Stimulated activated CD8-positive, alpha-beta memory T cell treated with anti-CD3 and anti-CD28 coated beads, Interleukin-7, amount 100 ng/mL, for 48 hours (primary cell): ENCODE measurements at regions not wholly inside any gene's neighbourhood (a gene's known extent, or its start where the extent isn't known, plus 50 kb on each side); places are given as distances from the start of the nearest gene placed in this dataset.
"Not testable (repeated sequence)": the region's sequence is repeated elsewhere in the genome, so short reads cannot be mapped to it uniquely, and the experiment has no call there.

Experiments used
- DNase-seq, 2 donors: peaks; one replicate each; pipeline ENCODE4 v3.0.0-alpha.2; 2020; ENCODE audit warnings: low read depth in 1 of 2; ENCODE audit errors: extremely low read depth in 1 of 2

DNA sequence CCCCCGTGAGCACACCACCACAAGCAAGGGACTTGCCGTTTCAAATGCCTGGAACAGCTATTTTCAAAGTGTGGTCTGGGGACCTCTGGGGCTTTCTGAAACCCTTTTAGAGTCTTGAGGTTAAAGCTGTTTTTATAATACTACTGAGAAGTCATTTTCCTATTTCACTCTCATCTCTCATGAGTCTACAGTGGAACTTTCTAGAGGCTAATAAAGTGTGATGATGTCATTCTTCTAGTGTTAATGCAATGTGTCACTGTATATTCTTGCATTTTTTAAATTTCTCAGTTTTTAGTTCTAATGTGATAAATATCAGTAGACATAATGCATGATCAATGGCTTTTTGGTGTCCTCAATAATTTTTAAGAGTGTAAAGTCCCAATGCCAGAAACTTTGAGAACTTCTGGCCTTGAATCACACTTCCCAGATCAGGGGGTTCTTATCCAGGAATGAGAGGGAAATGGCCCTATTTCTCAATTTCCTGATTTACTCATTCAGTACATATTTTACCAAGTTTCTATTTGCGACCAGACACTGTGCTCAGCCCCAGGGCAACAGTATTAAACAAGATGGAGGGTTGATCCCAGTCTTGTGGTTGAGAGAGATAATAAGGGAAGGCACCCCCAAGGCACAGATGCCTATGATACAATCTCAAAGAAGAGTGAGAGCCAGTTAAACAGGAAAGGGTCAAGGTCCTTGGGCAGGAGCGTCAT is 444.0 kb downstream of the HS3ST3B1 start:
- DNase-seq = no peak

DNA sequence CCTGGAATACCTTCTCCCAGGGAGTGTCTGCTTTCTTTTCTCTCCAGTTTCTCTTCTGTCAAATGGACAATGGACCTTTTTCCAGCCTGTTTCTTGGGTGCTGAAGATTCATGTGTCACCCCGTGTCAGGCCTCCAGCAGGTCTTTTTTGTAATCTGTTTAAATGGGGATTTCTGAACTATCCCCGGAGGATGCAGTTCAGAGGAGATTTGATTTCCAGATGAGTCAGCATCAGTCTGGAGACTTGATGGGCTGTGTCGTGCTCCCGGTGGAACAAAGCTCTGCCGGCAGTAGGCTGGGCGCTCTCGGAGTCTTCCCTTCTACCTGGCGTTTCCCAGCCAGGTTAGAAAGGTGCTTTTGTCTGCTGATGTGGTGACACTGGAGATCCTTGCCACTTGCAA is 440.6 kb downstream of the HS3ST3B1 start:
- no peak for DNase-seq

- no peak for DNase-seq
Observed at GRCh38 chr17:14739656-14740431, 439.0 kb downstream of the HS3ST3B1 start.

DNA sequence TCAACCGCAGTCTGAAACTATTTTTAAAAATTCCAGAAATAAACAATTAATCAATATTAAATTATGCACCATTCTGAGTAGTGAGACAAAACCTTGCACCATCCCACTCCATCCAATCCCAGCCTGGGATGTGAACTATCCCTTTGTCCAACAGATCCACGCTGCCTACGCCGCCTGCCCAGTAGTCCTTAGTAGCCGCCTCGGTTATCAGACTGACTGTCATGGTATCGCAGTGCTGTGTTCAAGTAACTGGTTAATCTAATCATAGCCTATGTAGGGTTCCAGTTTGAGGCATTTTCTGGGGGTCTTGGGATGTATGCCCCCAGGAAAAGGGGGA is 437.7 kb downstream of the HS3ST3B1 start:
- DNase-seq = no peak

DNA sequence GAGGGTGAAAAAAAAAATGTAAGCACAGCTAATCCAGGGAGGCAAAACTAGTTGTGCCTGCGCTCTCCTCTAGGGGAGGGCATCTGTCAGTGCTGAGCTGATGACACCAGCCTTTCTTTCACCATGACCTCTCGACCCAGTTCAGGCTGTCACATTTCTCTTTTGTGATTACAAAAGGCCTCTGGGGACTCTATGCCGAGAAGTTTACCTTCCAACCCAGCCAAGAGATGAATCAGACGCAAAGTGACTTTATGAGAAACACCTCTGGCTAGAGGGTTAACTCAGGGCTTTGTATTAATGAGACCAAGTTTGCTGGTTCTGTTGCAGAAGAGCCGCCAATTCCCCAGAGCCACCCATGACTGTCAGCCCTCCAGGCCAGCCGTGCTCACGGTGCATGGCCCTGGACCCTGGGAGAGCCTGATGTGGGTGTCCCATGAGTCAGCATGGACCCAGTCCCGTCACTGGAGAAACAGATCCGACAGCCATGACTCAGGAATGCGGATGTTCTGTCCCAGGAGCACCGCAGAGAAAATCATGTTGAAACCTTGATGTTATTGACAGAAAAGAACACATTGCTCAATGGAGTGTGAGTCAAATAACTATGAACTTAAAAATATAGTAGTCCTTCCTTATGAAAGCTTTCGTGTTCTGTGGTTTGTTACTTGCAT is 437.2 kb downstream of the HS3ST3B1 start:
- no peak for DNase-seq

DNA sequence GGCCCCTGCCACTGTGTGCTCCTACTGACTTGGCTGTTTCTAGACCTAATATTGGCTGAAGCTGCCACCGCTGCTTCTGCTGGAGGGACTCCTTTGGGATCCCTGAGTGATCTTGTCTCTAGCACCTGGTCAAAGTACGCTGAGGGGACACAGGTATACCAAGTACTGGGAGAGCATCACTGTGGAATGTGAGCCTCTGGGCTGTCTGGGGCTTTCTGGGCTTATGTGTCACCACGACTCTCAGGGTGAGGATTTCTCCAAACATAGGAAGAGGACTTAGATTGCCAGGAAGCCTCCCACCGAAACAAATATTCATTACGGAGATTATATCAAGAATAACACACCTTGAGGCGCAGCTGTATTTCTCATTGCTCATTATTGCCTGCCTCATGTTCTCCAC is 435.8 kb downstream of the HS3ST3B1 start:
- no peak for DNase-seq

DNA sequence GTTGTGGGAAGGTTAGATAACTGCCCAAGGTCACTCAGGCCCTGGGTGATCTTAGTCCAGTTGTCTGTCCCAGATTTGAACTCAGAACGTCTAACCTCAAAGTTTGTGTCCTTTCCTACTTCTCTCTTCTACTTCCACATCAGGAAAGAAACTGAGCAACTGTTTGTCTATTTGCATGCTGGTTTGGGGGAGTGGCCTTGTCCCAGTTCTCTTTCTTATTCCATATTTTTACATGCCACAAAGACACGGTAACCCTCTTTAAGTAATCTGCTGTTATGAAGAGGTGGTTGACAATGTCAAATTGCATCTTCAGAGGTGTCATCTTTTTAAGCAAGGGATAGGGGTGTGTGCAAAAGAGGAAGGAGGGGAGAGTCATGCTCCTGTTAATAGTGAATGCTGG is 432.5 kb downstream of the HS3ST3B1 start:
- DNase-seq = no peak

DNA sequence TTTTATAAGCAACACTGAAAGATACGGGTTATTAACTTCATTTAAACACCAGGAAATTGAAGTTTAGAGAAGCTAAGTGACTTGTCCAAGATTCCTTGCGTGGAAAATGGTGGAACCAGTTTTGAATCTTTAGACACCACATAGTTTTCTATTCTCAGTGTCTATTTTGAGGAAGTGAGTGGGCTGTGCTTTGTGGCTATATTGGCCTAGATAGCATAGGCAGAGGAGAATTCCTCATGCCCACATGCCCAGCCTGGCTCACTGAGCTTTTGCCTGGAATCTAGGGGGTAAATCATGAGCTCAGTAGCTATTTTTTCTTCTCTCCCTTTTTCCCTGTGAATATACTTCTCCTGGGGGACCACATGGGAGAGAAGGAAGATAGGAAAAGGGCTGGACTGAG is 431.3 kb downstream of the HS3ST3B1 start:
- no peak for DNase-seq

- DNase-seq = no peak
Observed at GRCh38 chr17:14731591-14731990, 430.7 kb downstream of the HS3ST3B1 start.

- DNase-seq = no peak
Observed at GRCh38 chr17:14730821-14731220, 429.9 kb downstream of the HS3ST3B1 start.

GRCh38 chr17:14725729-14726128 is 424.8 kb downstream of the HS3ST3B1 start:
- no peak for DNase-seq

GRCh38 chr17:14724770-14725169 is 423.9 kb downstream of the HS3ST3B1 start:
- no peak for DNase-seq

DNA sequence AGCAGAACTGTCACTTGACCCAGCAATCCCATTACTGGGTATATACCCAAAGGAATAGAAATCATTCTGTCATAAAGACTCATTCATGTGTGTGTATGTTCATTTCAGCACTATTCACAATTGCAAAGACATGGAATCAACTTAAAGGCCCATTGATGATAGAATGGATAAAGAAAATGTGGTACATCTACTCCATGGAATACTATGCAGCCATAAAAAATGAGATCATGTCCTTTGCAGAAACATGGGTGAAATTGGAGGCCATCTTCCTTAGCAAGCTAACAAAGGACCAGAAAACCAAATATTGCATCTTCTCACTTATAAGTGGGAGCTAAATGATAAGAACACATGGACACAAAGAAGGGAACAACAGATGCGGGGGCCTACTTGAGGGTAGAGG is 422.5 kb downstream of the HS3ST3B1 start:
- not testable (repeated sequence) for DNase-seq

DNA sequence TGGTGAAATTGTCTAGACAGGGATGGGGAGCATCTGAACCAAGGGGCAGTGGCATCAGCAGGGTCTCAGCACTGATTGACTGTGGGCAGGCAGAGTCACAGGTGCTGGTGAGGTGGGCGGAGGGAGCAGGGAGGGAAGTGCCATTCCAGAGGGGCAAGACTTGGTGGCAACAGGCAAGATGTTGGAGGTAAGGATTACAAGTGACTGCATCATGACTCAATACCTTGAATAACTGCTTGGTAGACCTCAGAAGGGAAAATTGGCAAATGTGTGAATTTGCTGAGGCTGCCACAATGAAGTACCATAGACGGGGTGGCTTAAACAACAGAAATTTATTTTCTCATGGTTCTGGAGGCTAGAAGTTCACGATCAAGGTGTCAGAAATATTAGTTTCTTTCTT is 419.1 kb downstream of the HS3ST3B1 start:
- DNase-seq = no peak

DNA sequence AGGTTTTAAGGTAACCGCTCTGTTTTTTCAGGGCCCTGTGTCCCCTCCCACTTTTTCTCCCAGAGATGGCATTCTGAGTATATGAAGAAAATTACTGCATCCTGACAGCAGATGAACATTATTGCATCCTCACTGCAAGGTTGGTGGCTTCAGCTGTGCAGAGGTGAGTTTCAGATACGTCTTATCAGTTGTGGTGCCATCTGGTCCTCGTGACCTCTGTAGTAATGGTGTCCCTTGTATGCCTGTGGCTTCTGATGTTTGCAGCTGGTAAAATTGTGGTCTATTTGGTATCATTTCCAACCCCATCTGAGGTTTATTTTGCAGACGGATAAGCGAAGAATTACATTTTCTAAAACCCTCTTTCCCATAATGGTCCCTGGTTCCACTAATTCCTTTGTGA is 417.0 kb downstream of the HS3ST3B1 start:
- DNase-seq = no peak

DNA sequence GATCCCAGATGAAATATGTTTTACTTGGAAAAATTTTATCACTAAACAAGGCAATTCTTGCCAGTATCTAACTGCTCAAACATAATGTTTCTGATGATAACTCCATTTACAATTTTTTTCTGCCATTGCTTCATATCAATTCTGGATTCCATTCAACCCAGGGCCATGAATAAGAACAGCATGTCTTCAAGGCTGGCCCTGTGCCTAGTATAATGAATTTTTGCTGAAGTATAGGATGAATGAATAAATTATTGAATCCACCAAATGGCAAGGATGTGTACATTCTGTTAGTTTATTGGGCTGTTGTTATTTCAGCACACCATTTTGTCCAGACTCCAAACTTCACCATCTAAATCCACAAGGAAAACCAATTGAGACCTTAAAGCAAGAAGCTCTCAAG is 414.7 kb downstream of the HS3ST3B1 start:
- no peak for DNase-seq

DNA sequence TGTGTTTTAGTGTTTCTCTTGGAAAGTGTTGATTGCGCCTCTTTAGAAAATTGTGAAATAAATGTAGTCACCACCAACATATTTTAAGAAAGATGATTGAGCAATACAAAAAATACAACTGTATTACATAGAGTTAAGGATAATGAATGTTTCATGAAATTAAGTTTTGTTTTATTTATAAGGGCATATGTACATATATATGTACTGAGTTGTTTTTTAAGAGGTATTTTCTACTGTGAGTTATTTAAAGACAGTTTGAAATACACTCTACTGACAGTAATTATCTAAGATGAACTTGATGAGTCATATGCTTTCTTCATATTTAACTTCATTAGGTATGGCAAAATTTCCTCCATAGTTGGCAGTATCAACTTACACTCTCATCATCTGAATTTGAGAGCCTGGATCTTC is 411.7 kb downstream of the HS3ST3B1 start:
- DNase-seq = no peak

- no peak for DNase-seq
Observed at GRCh38 chr17:14704121-14704520, 403.2 kb downstream of the HS3ST3B1 start.

DNA sequence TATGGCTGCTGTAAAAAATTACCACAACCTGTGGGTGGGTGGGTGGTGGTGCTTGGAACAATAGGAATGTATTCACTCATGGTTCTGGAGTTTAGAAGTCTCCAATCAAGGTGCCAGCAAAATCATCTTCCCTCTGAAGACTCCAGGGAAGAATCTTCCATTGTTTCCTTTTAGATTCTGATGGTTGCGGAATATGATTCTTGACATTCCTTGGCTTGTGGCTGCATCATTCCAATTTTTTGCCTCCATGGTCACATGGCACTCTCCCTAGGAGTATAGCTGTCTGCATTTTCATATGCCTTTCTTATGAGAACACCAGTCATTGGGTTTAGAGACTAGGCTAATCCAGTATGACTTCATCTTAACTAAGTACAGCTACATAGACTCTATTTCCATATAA is 401.0 kb downstream of the HS3ST3B1 start:
- no peak for DNase-seq

DNA sequence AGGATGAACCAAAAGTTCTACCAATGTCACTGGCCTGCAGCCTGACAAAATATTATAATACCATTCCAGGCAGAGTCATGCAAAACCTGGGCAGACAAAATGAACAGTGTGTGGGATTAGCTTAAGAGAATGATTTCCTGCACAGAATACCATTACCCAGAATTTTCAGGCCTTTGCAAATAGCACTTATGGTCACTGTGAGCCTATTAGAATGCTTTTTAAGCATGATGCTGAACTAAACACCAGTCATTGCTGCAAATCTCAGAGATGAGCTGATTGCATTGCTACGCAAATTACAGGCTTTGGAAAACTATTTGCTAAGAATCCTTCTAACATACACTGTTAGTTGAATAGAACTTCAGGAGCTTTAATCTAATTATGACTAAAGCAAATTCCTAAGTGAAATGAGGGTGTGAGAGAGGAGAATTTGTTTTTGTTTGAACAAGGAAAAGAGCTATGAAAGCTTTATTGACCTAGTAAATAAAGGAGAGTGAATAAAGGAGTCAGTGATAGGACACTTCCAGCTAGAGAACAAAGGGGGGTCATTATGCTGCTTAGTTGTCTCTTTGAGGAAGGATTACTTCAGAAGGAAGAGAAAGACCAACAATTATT is 398.8 kb downstream of the HS3ST3B1 start:
- no peak for DNase-seq

DNA sequence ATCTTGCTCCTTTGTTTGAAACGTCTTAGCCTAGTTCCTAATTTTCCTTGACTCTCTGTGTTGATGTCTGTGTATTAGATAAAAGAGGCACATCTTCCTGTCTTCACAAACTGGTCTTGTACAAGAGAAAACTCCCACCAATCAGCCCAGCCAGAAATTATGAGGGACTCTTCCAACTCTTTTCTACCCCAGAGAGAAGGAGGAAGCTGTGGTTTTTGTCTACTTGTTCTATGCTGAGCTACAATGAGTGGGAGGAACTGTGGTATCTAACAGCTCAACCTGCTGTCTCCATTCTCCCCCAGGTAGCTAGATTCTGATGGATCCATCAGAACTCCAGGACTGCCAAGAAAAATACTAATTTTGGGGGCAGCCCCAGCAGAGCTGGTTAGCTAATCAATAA is 392.5 kb downstream of the HS3ST3B1 start:
- DNase-seq = no peak

DNA sequence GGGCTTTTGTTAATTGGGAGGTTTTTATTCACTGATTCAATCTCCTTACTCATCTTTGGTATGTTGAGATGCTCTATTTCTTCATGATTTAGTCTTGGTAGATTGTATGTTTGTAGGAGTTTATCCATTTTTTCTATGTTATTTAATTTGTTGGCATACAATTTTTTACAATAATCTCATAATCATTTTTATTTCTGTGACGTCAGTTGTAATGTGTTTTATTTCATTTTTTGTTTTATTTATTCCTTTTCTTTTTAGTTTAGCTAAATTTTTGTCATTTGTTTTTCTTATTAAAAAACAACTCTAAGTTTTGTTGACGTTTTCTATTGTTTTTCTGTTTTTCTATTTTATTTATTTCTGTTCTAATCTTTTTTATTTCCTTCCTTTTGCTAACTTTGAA is 389.8 kb downstream of the HS3ST3B1 start:
- no peak for DNase-seq
